ENCODE measurements at regions not wholly inside any gene's neighbourhood (a gene's known extent, or its start where the extent isn't known, plus 50 kb on each side); places are given as distances from the start of the nearest gene placed in this dataset.

DNA sequence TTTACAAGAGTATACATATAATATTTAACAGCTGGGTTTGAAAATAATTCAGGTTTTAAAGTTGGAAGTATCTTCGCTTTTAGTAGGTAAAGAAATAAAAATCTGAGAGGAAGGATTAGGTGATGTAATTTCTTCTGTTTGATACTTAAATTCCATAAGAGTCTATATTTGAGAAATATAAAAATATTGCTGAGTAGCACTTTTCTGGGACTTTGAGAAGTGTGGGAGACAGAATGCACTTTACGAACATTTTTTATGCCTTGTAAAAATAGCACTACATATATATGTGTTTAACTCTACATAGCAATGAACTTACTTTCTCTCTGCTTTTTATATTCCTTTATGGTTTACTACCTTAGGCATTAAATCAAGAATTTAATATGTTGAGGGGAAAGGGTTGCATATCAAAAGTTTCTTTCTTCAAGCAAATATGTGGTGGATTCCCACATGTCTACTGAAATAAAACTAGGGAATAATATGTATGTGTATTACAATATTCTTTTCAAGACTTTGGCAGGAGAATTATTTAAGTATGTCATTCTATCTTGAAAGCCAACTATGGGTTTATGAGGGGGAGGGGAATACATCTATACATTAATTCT is 266.7 kb upstream of the ADAMTS5 start:
- H3K36me3 ChIP-seq (ENCODE audit: low read length), result no peaks in the 10 kb centered on the region
- no peak overlapping the region for H3K4me3 ChIP-seq (ENCODE audit: insufficient read depth, low read length, poor library complexity, severe bottlenecking)
- no peaks in the 10 kb centered on the region for H3F3A ChIP-seq (ENCODE audit: insufficient read depth)
- no peak overlapping the region for H3K4me2 ChIP-seq (ENCODE audit: low read depth, low read length, poor library complexity, severe bottlenecking)
- H3K27ac ChIP-seq (ENCODE audit: low read depth, low read length), result no peak overlapping the region
- H3K27me3 ChIP-seq (ENCODE audit: low read length), result no peaks in the 10 kb centered on the region
- H3K9me3 ChIP-seq (ENCODE audit: insufficient read depth, low read length), result no peaks in the 10 kb centered on the region
- no peak overlapping the region for H3K9ac ChIP-seq (ENCODE audit: low read length)
- no peaks in the 10 kb centered on the region for H3K79me2 ChIP-seq (ENCODE audit: insufficient read depth, low read length)
- TF ChIP-seq EZH2phosphoT487 (conservative IDR thresholded peaks at IDR 0.05; ENCODE audit: low read length), result no peak
- no peak for TF ChIP-seq CTCF (IDR thresholded peaks at IDR 0.05; ENCODE audit: insufficient read depth, low read length, poor library complexity, severe bottlenecking)
- no peaks in the 10 kb centered on the region for H3K9me2 ChIP-seq (replicated peaks; ENCODE audit: insufficient read depth, low read length)
- H4K20me1 ChIP-seq (ENCODE audit: low read depth, low read length), result no peaks in the 10 kb centered on the region
- no peak overlapping the region for H2AFZ ChIP-seq (ENCODE audit: low read depth, low read length, severe bottlenecking)

DNA sequence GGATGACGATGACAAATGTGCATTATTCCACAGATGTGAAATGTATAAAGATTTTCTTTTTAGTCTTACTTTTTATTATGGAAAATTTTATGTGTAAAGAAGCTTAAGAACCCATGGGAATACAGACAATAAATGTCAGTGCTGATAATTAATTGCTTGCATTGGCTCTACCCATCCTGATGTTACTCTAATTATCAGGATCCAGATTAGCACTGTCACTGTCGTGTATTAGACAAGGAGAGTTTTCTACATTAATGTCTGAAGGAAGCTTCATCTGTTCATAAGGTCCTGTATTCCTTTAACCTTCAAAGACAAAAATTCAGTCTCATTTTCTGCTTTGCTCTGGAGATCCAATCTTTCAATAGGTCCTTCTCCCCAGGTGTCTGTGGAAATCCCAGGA is 259.1 kb upstream of the ADAMTS5 start:
- H3K79me2 ChIP-seq (ENCODE audit: insufficient read depth, low read length), result no peaks in the 10 kb centered on the region
- H3K27me3 ChIP-seq (ENCODE audit: low read length), result no peaks in the 10 kb centered on the region
- H3K4me3 ChIP-seq (ENCODE audit: insufficient read depth, low read length, poor library complexity, severe bottlenecking), result no peak overlapping the region
- no peak overlapping the region for H2AFZ ChIP-seq (ENCODE audit: low read depth, low read length, severe bottlenecking)
- no peak overlapping the region for H3K27ac ChIP-seq (ENCODE audit: low read depth, low read length)
- H3K36me3 ChIP-seq (ENCODE audit: low read length), result no peaks in the 10 kb centered on the region
- H3K9ac ChIP-seq (ENCODE audit: low read length), result no peak overlapping the region
- no peak overlapping the region for H3K4me2 ChIP-seq (ENCODE audit: low read depth, low read length, poor library complexity, severe bottlenecking)
- H3F3A ChIP-seq (ENCODE audit: insufficient read depth), result no peaks in the 10 kb centered on the region
- no peaks in the 10 kb centered on the region for H3K9me3 ChIP-seq (ENCODE audit: insufficient read depth, low read length)
- TF ChIP-seq CTCF (IDR thresholded peaks at IDR 0.05; ENCODE audit: insufficient read depth, low read length, poor library complexity, severe bottlenecking), result no peak
- H4K20me1 ChIP-seq (ENCODE audit: low read depth, low read length), result no peaks in the 10 kb centered on the region
- H3K9me2 ChIP-seq (replicated peaks; ENCODE audit: insufficient read depth, low read length), result no peaks in the 10 kb centered on the region

GRCh38 chr21:27225151-27225550 is 258.3 kb upstream of the ADAMTS5 start:
- H3K9me2 ChIP-seq (replicated peaks; ENCODE audit: insufficient read depth, low read length), result no peaks in the 10 kb centered on the region
- no peaks in the 10 kb centered on the region for H4K20me1 ChIP-seq (ENCODE audit: low read depth, low read length)
- H3K27me3 ChIP-seq (ENCODE audit: low read length), result no peaks in the 10 kb centered on the region
- no peak overlapping the region for H3K9ac ChIP-seq (ENCODE audit: low read length)
- no peaks in the 10 kb centered on the region for H3K36me3 ChIP-seq (ENCODE audit: low read length)
- no peak overlapping the region for H2AFZ ChIP-seq (ENCODE audit: low read depth, low read length, severe bottlenecking)
- no peak for TF ChIP-seq EZH2phosphoT487 (conservative IDR thresholded peaks at IDR 0.05; ENCODE audit: low read length)
- no peak for TF ChIP-seq CTCF (IDR thresholded peaks at IDR 0.05; ENCODE audit: insufficient read depth, low read length, poor library complexity, severe bottlenecking)
- no peak overlapping the region for H3K4me2 ChIP-seq (ENCODE audit: low read depth, low read length, poor library complexity, severe bottlenecking)
- no peak overlapping the region for H3K27ac ChIP-seq (ENCODE audit: low read depth, low read length)
- no peaks in the 10 kb centered on the region for H3K79me2 ChIP-seq (ENCODE audit: insufficient read depth, low read length)
- no peaks in the 10 kb centered on the region for H3F3A ChIP-seq (ENCODE audit: insufficient read depth)
- no peaks in the 10 kb centered on the region for H3K9me3 ChIP-seq (ENCODE audit: insufficient read depth, low read length)
- no peak overlapping the region for H3K4me3 ChIP-seq (ENCODE audit: insufficient read depth, low read length, poor library complexity, severe bottlenecking)
